Neural crest cell (in vitro differentiated cells): ENCODE measurements at regions not wholly inside any gene's neighbourhood (a gene's known extent, or its start where the extent isn't known, plus 50 kb on each side); places are given as distances from the start of the nearest gene placed in this dataset.

ENCODE experiments used
- DNase-seq: peaks from one replicate; pipeline ENCODE4 v3.0.0; 2021; ENCODE audit warnings: low read depth, mixed read lengths, low spot score
- H3K27ac Mint-ChIP-seq: one replicate; pipeline ENCODE4 v1.8.0; 2021; ENCODE audit warnings: mild to moderate bottlenecking, mixed read lengths; ENCODE audit not compliant: unreplicated experiment
- H3K27me3 Mint-ChIP-seq: 2 replicates; pipeline ENCODE4 v1.8.0; 2021; ENCODE audit warnings: low read depth, mild to moderate bottlenecking, mixed read lengths
- H3K36me3 Mint-ChIP-seq: 2 replicates; pipeline ENCODE4 v1.8.0; 2021; ENCODE audit warnings: low read depth, mild to moderate bottlenecking, mixed read lengths
- H3K4me1 Mint-ChIP-seq: 2 replicates; pipeline ENCODE4 v1.8.0; 2021; ENCODE audit warnings: mixed read lengths
- H3K4me3 Mint-ChIP-seq: one replicate; pipeline ENCODE4 v1.8.0; 2021; ENCODE audit warnings: mild to moderate bottlenecking, mixed read lengths
- H3K9me3 Mint-ChIP-seq: 2 replicates; pipeline ENCODE4 v1.8.0; 2021; ENCODE audit warnings: mixed read lengths
- TF ChIP-seq, protein P1 (sequence below): fragments of 200-600 bp; sonication (generic); conservative IDR thresholded peaks from 2 replicates; pipeline ENCODE4 v1.5.0; 2021; ENCODE audit warnings: antibody characterized with exemption, mild to moderate bottlenecking

DNA sequence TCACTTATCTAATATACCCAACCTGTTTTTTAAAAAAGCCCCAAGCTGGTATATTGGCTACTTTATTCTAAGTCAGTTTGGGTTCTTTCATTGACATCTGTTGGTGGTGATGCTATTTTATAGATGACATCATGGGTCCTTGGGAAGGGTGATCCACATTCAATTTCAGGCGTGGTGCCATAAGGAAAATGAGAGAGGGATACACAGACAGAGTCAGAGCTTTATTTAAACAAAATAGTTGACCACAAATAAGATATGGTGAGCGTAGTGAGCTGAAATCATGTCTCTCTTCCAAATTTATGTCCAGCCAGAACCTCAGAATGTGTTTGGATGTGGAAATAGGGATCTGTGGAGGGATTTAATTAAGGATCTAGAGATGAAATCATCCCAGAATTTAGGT lies 302.4 kb downstream of the MAT2B start:
- Mint-ChIP-seq H3K36me3 (no peaks in the 10 kb centered on the region), H3K27me3 (no peaks in the 10 kb centered on the region), H3K9me3 (no peaks in the 10 kb centered on the region), H3K27ac (no peak overlapping the region), H3K4me1 (no peaks in the 10 kb centered on the region), H3K4me3 (no peak overlapping the region)
- TF ChIP-seq, protein P1, sequence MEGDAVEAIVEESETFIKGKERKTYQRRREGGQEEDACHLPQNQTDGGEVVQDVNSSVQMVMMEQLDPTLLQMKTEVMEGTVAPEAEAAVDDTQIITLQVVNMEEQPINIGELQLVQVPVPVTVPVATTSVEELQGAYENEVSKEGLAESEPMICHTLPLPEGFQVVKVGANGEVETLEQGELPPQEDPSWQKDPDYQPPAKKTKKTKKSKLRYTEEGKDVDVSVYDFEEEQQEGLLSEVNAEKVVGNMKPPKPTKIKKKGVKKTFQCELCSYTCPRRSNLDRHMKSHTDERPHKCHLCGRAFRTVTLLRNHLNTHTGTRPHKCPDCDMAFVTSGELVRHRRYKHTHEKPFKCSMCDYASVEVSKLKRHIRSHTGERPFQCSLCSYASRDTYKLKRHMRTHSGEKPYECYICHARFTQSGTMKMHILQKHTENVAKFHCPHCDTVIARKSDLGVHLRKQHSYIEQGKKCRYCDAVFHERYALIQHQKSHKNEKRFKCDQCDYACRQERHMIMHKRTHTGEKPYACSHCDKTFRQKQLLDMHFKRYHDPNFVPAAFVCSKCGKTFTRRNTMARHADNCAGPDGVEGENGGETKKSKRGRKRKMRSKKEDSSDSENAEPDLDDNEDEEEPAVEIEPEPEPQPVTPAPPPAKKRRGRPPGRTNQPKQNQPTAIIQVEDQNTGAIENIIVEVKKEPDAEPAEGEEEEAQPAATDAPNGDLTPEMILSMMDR = no peak
- DNase-seq = no peak

DNA sequence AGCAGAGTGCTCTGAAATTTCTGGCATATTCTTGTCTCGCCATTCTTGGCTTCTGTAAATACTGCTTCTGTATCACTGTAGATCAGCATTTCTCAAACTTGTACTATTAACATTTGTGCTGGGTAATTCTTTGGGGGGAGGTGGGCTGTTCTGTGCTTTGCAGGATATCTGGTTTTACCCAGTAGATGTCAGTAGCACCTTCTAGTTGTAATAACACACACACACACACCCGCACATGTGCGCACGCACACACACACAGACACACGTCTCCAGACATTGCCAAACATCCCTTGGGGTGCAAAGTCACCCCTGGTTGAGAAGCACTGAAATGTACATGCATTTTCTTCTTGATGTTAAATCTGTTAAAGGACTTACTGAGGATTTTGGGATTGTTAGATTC lies 304.1 kb downstream of the MAT2B start:
- no peak overlapping the region for H3K27ac Mint-ChIP-seq
- no peaks in the 10 kb centered on the region for H3K9me3 Mint-ChIP-seq
- DNase-seq = no peak
- TF ChIP-seq, protein P1 = no peak
- H3K4me3 Mint-ChIP-seq = no peak overlapping the region
- H3K36me3 Mint-ChIP-seq = no peaks in the 10 kb centered on the region
- H3K27me3 Mint-ChIP-seq = no peaks in the 10 kb centered on the region
- peaks cover 6% of the 10 kb centered on the region for H3K4me1 Mint-ChIP-seq

DNA sequence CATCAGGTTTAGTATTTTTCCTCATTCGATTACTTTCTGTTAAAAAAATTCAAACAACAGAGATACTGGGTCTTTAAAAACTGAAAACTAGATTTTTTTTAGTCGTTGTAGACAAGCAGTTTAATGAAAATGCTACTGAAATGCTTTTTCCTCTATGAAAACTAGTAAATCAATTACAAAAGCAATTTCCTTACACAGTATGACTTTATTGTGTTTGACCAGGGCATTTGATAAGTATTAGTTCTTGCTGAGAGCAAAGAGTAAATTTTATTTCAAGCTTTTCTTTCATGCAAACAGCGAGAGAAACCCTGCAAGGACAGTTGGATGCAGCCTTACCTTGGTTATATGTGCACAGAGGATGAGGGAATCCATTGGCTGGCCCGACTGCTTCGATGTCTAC lies 308.5 kb downstream of the MAT2B start:
- no peak overlapping the region for H3K27ac Mint-ChIP-seq
- no peaks in the 10 kb centered on the region for H3K27me3 Mint-ChIP-seq
- H3K4me1 Mint-ChIP-seq = peaks cover 6% of the 10 kb centered on the region
- H3K36me3 Mint-ChIP-seq = no peaks in the 10 kb centered on the region
- no peak overlapping the region for H3K4me3 Mint-ChIP-seq
- DNase-seq = no peak
- TF ChIP-seq, protein P1 = no peak
- H3K9me3 Mint-ChIP-seq = peaks cover 3% of the 10 kb centered on the region

DNA sequence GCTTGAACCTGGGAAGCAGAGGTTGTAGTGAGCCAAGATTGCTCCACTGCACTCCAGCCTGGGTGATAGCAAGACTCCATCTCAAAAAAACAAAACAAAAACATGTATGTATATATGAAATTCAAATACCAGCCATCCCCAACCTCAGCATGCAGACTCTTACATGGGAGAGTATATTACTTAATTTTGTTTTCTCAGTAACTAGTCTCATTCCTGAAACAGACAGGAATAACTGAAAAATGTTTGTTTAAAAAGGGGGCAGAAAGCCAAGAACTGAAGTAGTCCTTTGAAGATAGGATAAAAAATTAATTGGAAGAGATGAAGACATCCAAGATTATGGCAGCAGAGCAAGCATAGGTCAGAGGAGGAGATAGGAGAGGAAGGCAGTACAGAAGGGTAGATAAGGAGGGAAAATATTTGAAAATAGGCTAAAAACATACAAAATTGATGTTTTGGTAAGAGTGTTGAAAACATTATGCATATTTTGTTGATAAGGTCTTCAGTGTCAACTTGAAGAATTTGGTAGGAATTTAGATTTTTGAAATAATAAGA lies 309.9 kb downstream of the MAT2B start:
- Mint-ChIP-seq H3K27me3 (no peaks in the 10 kb centered on the region), H3K27ac (no peak overlapping the region), H3K36me3 (no peaks in the 10 kb centered on the region), H3K4me3 (no peak overlapping the region), H3K4me1 (peaks cover 6% of the 10 kb centered on the region), H3K9me3 (peaks cover 7% of the 10 kb centered on the region)
- TF ChIP-seq, protein P1 = no peak
- DNase-seq = no peak

DNA sequence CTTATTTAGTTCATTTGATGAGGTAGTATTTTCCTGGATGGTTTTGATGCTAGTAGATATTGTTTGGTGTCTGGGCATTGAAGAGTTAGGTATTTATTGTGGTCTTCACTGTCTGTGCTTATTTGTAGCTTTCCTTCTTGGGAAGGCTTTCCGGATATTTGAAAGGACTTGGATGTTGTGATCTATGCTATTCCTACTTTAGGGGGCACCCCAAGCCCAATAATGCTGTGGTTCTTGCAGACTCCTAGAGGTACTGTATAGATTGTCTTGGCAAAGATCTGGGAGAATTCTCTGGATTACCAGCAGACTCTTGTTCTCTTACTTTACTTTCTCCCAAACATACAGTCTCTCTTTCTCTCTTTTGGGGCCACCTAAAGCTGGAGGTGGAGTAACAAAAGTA lies 315.7 kb downstream of the MAT2B start:
- TF ChIP-seq, protein P1 = no peak
- no peak for DNase-seq
- Mint-ChIP-seq H3K4me1 (no peaks in the 10 kb centered on the region), H3K27me3 (no peaks in the 10 kb centered on the region), H3K36me3 (no peaks in the 10 kb centered on the region), H3K4me3 (no peak overlapping the region), H3K9me3 (peaks cover 9% of the 10 kb centered on the region), H3K27ac (no peak overlapping the region)

DNA sequence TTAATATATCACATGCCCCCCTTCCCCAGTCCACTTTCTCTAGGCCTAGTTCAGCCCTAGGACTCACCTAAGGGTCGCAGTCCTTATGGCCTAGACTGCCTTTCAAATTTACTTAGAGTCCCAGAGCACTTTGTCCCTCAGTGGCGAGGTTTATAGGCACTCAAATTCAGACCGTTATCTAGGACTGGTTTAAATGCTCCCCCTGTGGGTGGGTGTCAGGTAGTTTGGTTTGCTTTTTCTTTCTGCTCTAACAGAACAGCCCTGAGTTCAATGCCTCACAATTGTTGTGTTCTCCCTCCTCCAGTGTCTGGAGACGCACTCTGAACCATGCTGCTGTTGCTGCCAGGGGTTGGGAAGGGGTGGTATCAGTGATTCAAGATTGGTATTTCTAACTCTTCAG lies 317.1 kb downstream of the MAT2B start:
- Mint-ChIP-seq H3K27me3 (no peaks in the 10 kb centered on the region), H3K4me3 (no peak overlapping the region), H3K4me1 (no peaks in the 10 kb centered on the region), H3K9me3 (peaks cover 9% of the 10 kb centered on the region), H3K36me3 (no peaks in the 10 kb centered on the region), H3K27ac (no peak overlapping the region)
- no peak for DNase-seq
- TF ChIP-seq, protein P1 = no peak
